Kidney (tissue), 13 donors: ENCODE measurements at regions not wholly inside any gene's neighbourhood (a gene's known extent, or its start where the extent isn't known, plus 50 kb on each side); places are given as distances from the start of the nearest gene placed in this dataset.

Experiments used
- DNase-seq, 5 donors: peaks; one replicate each; pipeline ENCODE4 v3.0.0-alpha.2; 2013 to 2020
- FAIRE-seq: peaks from 2 replicates; lab custom pipeline; 2012; peaks lifted over from hg19 to GRCh38; lab: Jason Lieb, UNC
- H3K27ac ChIP-seq, 2 donors: one replicate each; pipeline ENCODE4 v1.7.0; 2013; ENCODE audit warnings: low read depth in 2 of 2, low read length in 2 of 2, inconsistent platforms in 1 of 2
- H3K27me3 ChIP-seq: one replicate; pipeline ENCODE4 v1.7.1; 2013; ENCODE audit warnings: low read length, inconsistent platforms; ENCODE audit not compliant: control insufficient read depth, insufficient read depth
- H3K36me3 ChIP-seq, 3 donors: one replicate each; pipeline versions ENCODE4 v1.7.0 to v1.7.1; 2013; ENCODE audit warnings: low read length in 3 of 3, control low read depth in 1 of 3, inconsistent platforms in 1 of 3; ENCODE audit not compliant: insufficient read depth in 3 of 3, control insufficient read depth in 2 of 3
- H3K4me1 ChIP-seq, 3 donors: one replicate each; pipeline versions ENCODE4 v1.7.0 to v1.7.1; 2013; ENCODE audit warnings: low read length in 3 of 3, inconsistent platforms in 1 of 3, low read depth in 1 of 3; ENCODE audit not compliant: control insufficient read depth in 2 of 3, insufficient read depth in 2 of 3
- H3K4me3 ChIP-seq, 3 donors: one replicate each; pipeline versions ENCODE4 v1.7.0 to v1.8.1; 2013; ENCODE audit warnings: low read length in 3 of 3, control low read depth in 1 of 3, inconsistent platforms in 1 of 3
- H3K9ac ChIP-seq, 3 donors: one replicate each; pipeline versions ENCODE4 v1.7.0 to v1.7.1; 2013; ENCODE audit warnings: low read length in 3 of 3, control low read depth in 1 of 3, inconsistent platforms in 1 of 3
- H3K9me3 ChIP-seq, 3 donors: one replicate each; pipeline versions ENCODE4 v1.7.0 to v1.7.1; 2013; ENCODE audit warnings: low read length in 3 of 3, control low read depth in 1 of 3, inconsistent platforms in 1 of 3; ENCODE audit not compliant: control insufficient read depth in 2 of 3, insufficient read depth in 1 of 3
- CTCF ChIP-seq: IDR thresholded peaks from 3 replicates; pipeline ENCODE4 v1.5.1; 2012; ENCODE audit warnings: mild to moderate bottlenecking, moderate library complexity, borderline replicate concordance; ENCODE audit not compliant: insufficient read depth; ENCODE audit errors: extremely low read depth
- intact Hi-C: fragments of 100-400 bp; cut with DNase I; formaldehyde crosslinking; loops from one replicate; pipeline ENCODE4 v1.11.1; 2022
- donor health status: control.
- donor health status: control.
- donor health status: control.
- donor health status: control.
- donor health status: control.
- donor health status: DM: yes; HTN: yes; CAD: no.
- donor health status: Normal renal cell carcinoma (clear cell type).

GRCh38 chr2:7621018-7621814, 704.0 kb downstream of the RNF144A start:
- FAIRE-seq = no peak

GRCh38 chr2:7625392-7626138, 708.4 kb downstream of the RNF144A start:
- Histone ChIP-seq H3K27me3 (no peaks in the 10 kb centered on the region), H3K4me1 (no peaks in the 10 kb centered on the region), H3K4me3 (no peak overlapping the region), H3K36me3 (no peaks in the 10 kb centered on the region), H3K9ac (no peak overlapping the region), H3K9me3 (no peaks in the 10 kb centered on the region), H3K27ac (no peak overlapping the region)
- TF ChIP-seq CTCF = no peak
- FAIRE-seq (no peak), DNase-seq (peak in 1 of 5 donors; percentile 17)
- intact Hi-C loops = no loop called here

More at GRCh38 chr2:7621018-7621814, 704.0 kb downstream of the RNF144A start:
- Histone ChIP-seq H3K9ac (no peak overlapping the region), H3K36me3 (no peaks in the 10 kb centered on the region), H3K4me1 (no peaks in the 10 kb centered on the region), H3K9me3 (no peaks in the 10 kb centered on the region), H3K27me3 (no peaks in the 10 kb centered on the region), H3K4me3 (no peak overlapping the region), H3K27ac (no peak overlapping the region)
- DNase-seq = no peak
- intact Hi-C loops = no loop called here
- no peak for TF ChIP-seq CTCF

GRCh38 chr2:7626139-7626537, 708.9 kb downstream of the RNF144A start:
- Histone ChIP-seq H3K4me3 (no peak overlapping the region), H3K9ac (no peak overlapping the region), H3K9me3 (no peaks in the 10 kb centered on the region), H3K4me1 (no peaks in the 10 kb centered on the region), H3K27ac (no peak overlapping the region), H3K36me3 (no peaks in the 10 kb centered on the region), H3K27me3 (no peaks in the 10 kb centered on the region)
- DNase-seq (no peak), FAIRE-seq (no peak)
- no peak for TF ChIP-seq CTCF
- intact Hi-C loops = no loop called here
